ENCODE measurements at regions not wholly inside any gene's neighbourhood (a gene's known extent, or its start where the extent isn't known, plus 50 kb on each side); places are given as distances from the start of the nearest gene placed in this dataset.

GRCh38 chr10:29918623-29919400 lies 140.6 kb downstream of the JCAD start:
- no peak overlapping the region for H2BK120ac ChIP-seq (ENCODE audit: low read depth, low read length)
- WGBS, 2 donors (ENCODE audit: extremely low coverage in 2 of 2, insufficient read length in 2 of 2, insufficient replicate concordance in 1 of 2): no CpG with 5 or more reads among the region's 3 CpGs
- peaks cover 0 to 13% (median 0%) of the 10 kb centered on the region in 3 experiments for H3K27me3 ChIP-seq (ENCODE audit: control insufficient read depth in 3 of 3, insufficient read depth in 3 of 3, low read depth in 1 of 3, low read length in 3 of 3)
- no peak overlapping the region for H4K91ac ChIP-seq (ENCODE audit: low read depth, low read length, poor library complexity)
- no peaks in the 10 kb centered on the region for H3K36me3 ChIP-seq (replicated peaks in 1 of 2; ENCODE audit: control insufficient read depth in 2 of 2, insufficient read depth in 2 of 2, low read length in 2 of 2)
- no peak overlapping the region for H3K18ac ChIP-seq (ENCODE audit: low read length)
- no peak overlapping the region for H3K23ac ChIP-seq (ENCODE audit: low read depth, low read length, poor library complexity)
- H2AFZ ChIP-seq (ENCODE audit: low read length): no peak overlapping the region
- H3K27ac ChIP-seq (replicated peaks; ENCODE audit: low read length): no peak overlapping the region
- no peak overlapping the region for H3K4ac ChIP-seq (ENCODE audit: low read length)
- no peak overlapping the region for H2BK15ac ChIP-seq (ENCODE audit: low read length)
- no peak overlapping the region for H3K14ac ChIP-seq (ENCODE audit: low read length)
- peaks cover 0 to 7% of the 10 kb centered on the region in 2 donors for H3K4me1 ChIP-seq (ENCODE audit: control insufficient read depth in 2 of 2, insufficient read depth in 1 of 2, low read depth in 1 of 2, low read length in 2 of 2)
- H3K9me3 ChIP-seq (replicated peaks in 1 of 2; ENCODE audit: control insufficient read depth in 2 of 2, insufficient read depth in 1 of 2, low read depth in 1 of 2, low read length in 2 of 2): no peaks in the 10 kb centered on the region
- no peak overlapping the region for H3K4me3 ChIP-seq (ENCODE audit: low read length in 2 of 2)
- H3K79me1 ChIP-seq (ENCODE audit: low read depth, low read length): no peaks in the 10 kb centered on the region
- H4K8ac ChIP-seq (ENCODE audit: low read depth, low read length): no peak overlapping the region
- peak overlapping the region; percentile 73 for H3K9ac ChIP-seq (ENCODE audit: low read depth, low read length, poor library complexity)
- no peak overlapping the region for H2AK5ac ChIP-seq (ENCODE audit: low read depth, low read length)
- no peak overlapping the region for H3K4me2 ChIP-seq (ENCODE audit: insufficient read depth, low read length, poor library complexity, severe bottlenecking)
- H2BK5ac ChIP-seq (ENCODE audit: low read length): no peak overlapping the region
- no peak overlapping the region for H2BK12ac ChIP-seq (ENCODE audit: low read length)
- DNase-seq (ENCODE audit: low spot score): no peak

GRCh38 chr10:29917311-29917710 lies 142.1 kb downstream of the JCAD start:
- H2AK5ac ChIP-seq (ENCODE audit: low read depth, low read length): no peak overlapping the region
- H3K36me3 ChIP-seq (replicated peaks in 1 of 2; ENCODE audit: control insufficient read depth in 2 of 2, insufficient read depth in 2 of 2, low read length in 2 of 2): no peaks in the 10 kb centered on the region
- H3K79me1 ChIP-seq (ENCODE audit: low read depth, low read length): no peaks in the 10 kb centered on the region
- no peak overlapping the region for H2BK15ac ChIP-seq (ENCODE audit: low read length)
- H2AFZ ChIP-seq (ENCODE audit: low read length): no peak overlapping the region
- no peak overlapping the region for H2BK5ac ChIP-seq (ENCODE audit: low read length)
- H4K8ac ChIP-seq (ENCODE audit: low read depth, low read length): no peak overlapping the region
- peaks cover 0 to 2% of the 10 kb centered on the region in 2 donors for H3K4me1 ChIP-seq (ENCODE audit: control insufficient read depth in 2 of 2, insufficient read depth in 1 of 2, low read depth in 1 of 2, low read length in 2 of 2)
- no peak overlapping the region for H3K18ac ChIP-seq (ENCODE audit: low read length)
- no peak overlapping the region for H3K23ac ChIP-seq (ENCODE audit: low read depth, low read length, poor library complexity)
- WGBS, 2 donors (ENCODE audit: extremely low coverage in 2 of 2, insufficient read length in 2 of 2, insufficient replicate concordance in 1 of 2): no CpG with 5 or more reads among the region's 4 CpGs
- peaks cover 0 to 9% (median 0%) of the 10 kb centered on the region in 3 experiments for H3K27me3 ChIP-seq (ENCODE audit: control insufficient read depth in 3 of 3, insufficient read depth in 3 of 3, low read depth in 1 of 3, low read length in 3 of 3)
- no peak overlapping the region for H3K4ac ChIP-seq (ENCODE audit: low read length)
- H2BK120ac ChIP-seq (ENCODE audit: low read depth, low read length): no peak overlapping the region
- H3K4me3 ChIP-seq (ENCODE audit: low read length in 2 of 2): no peak overlapping the region
- no peak overlapping the region for H3K27ac ChIP-seq (replicated peaks; ENCODE audit: low read length)
- no peak overlapping the region for H3K14ac ChIP-seq (ENCODE audit: low read length)
- no peak overlapping the region for H3K4me2 ChIP-seq (ENCODE audit: insufficient read depth, low read length, poor library complexity, severe bottlenecking)
- no peak overlapping the region for H2BK12ac ChIP-seq (ENCODE audit: low read length)
- H3K9me3 ChIP-seq (replicated peaks in 1 of 2; ENCODE audit: control insufficient read depth in 2 of 2, insufficient read depth in 1 of 2, low read depth in 1 of 2, low read length in 2 of 2): no peaks in the 10 kb centered on the region
- H4K91ac ChIP-seq (ENCODE audit: low read depth, low read length, poor library complexity): no peak overlapping the region
- DNase-seq (ENCODE audit: low spot score): no peak
- no peak overlapping the region for H3K9ac ChIP-seq (ENCODE audit: low read depth, low read length, poor library complexity)

GRCh38 chr10:29916669-29917068 lies 142.7 kb downstream of the JCAD start:
- Histone ChIP-seq H2BK5ac (ENCODE audit: low read length) (no peak overlapping the region), H3K4ac (ENCODE audit: low read length) (no peak overlapping the region), H3K27me3 (ENCODE audit: control insufficient read depth in 3 of 3, insufficient read depth in 3 of 3, low read depth in 1 of 3, low read length in 3 of 3) (peaks cover 0 to 9% (median 0%) of the 10 kb centered on the region in 3 experiments), H2AK5ac (ENCODE audit: low read depth, low read length) (no peak overlapping the region), H3K9ac (ENCODE audit: low read depth, low read length, poor library complexity) (no peak overlapping the region), H3K9me3 (replicated peaks in 1 of 2; ENCODE audit: control insufficient read depth in 2 of 2, insufficient read depth in 1 of 2, low read depth in 1 of 2, low read length in 2 of 2) (no peaks in the 10 kb centered on the region), H2AFZ (ENCODE audit: low read length) (no peak overlapping the region), H3K4me1 (ENCODE audit: control insufficient read depth in 2 of 2, insufficient read depth in 1 of 2, low read depth in 1 of 2, low read length in 2 of 2) (peaks cover 0 to 2% of the 10 kb centered on the region in 2 donors), H4K91ac (ENCODE audit: low read depth, low read length, poor library complexity) (no peak overlapping the region), H3K14ac (ENCODE audit: low read length) (no peak overlapping the region), H4K8ac (ENCODE audit: low read depth, low read length) (no peak overlapping the region), H3K4me3 (ENCODE audit: low read length in 2 of 2) (no peak overlapping the region), H2BK15ac (ENCODE audit: low read length) (no peak overlapping the region), H3K36me3 (replicated peaks in 1 of 2; ENCODE audit: control insufficient read depth in 2 of 2, insufficient read depth in 2 of 2, low read length in 2 of 2) (no peaks in the 10 kb centered on the region), H2BK12ac (ENCODE audit: low read length) (no peak overlapping the region), H3K18ac (ENCODE audit: low read length) (peak overlapping the region; percentile 35), H2BK120ac (ENCODE audit: low read depth, low read length) (no peak overlapping the region), H3K27ac (replicated peaks; ENCODE audit: low read length) (no peak overlapping the region), H3K4me2 (ENCODE audit: insufficient read depth, low read length, poor library complexity, severe bottlenecking) (no peak overlapping the region), H3K79me1 (ENCODE audit: low read depth, low read length) (no peaks in the 10 kb centered on the region), H3K23ac (ENCODE audit: low read depth, low read length, poor library complexity) (no peak overlapping the region)
- no CpG with 5 or more reads among the region's 4 CpGs for whole genome bisulfite sequencing, 2 donors (ENCODE audit: extremely low coverage in 2 of 2, insufficient read length in 2 of 2, insufficient replicate concordance in 1 of 2)
- DNase-seq (ENCODE audit: low spot score): no peak

- Histone ChIP-seq H3K9me3 (replicated peaks in 1 of 2; ENCODE audit: control insufficient read depth in 2 of 2, insufficient read depth in 1 of 2, low read depth in 1 of 2, low read length in 2 of 2) (peaks cover 0 to 2% of the 10 kb centered on the region in 2 donors), H3K14ac (ENCODE audit: low read length) (no peak overlapping the region), H3K79me1 (ENCODE audit: low read depth, low read length) (no peaks in the 10 kb centered on the region), H4K91ac (ENCODE audit: low read depth, low read length, poor library complexity) (no peak overlapping the region), H3K4me1 (ENCODE audit: control insufficient read depth in 2 of 2, insufficient read depth in 1 of 2, low read depth in 1 of 2, low read length in 2 of 2) (peaks cover 0 to 2% of the 10 kb centered on the region in 2 donors), H3K4ac (ENCODE audit: low read length) (no peak overlapping the region), H3K18ac (ENCODE audit: low read length) (no peak overlapping the region), H3K4me3 (ENCODE audit: low read length in 2 of 2) (no peak overlapping the region), H3K36me3 (replicated peaks in 1 of 2; ENCODE audit: control insufficient read depth in 2 of 2, insufficient read depth in 2 of 2, low read length in 2 of 2) (no peaks in the 10 kb centered on the region), H3K9ac (ENCODE audit: low read depth, low read length, poor library complexity) (no peak overlapping the region), H3K23ac (ENCODE audit: low read depth, low read length, poor library complexity) (no peak overlapping the region), H2BK15ac (ENCODE audit: low read length) (no peak overlapping the region), H2AK5ac (ENCODE audit: low read depth, low read length) (no peak overlapping the region), H4K8ac (ENCODE audit: low read depth, low read length) (no peak overlapping the region), H2BK120ac (ENCODE audit: low read depth, low read length) (no peak overlapping the region), H3K27ac (replicated peaks; ENCODE audit: low read length) (no peak overlapping the region), H2BK12ac (ENCODE audit: low read length) (no peak overlapping the region), H3K27me3 (ENCODE audit: control insufficient read depth in 3 of 3, insufficient read depth in 3 of 3, low read depth in 1 of 3, low read length in 3 of 3) (no peaks in the 10 kb centered on the region), H2BK5ac (ENCODE audit: low read length) (no peak overlapping the region), H3K4me2 (ENCODE audit: insufficient read depth, low read length, poor library complexity, severe bottlenecking) (no peak overlapping the region), H2AFZ (ENCODE audit: low read length) (no peak overlapping the region)
- no CpG with 5 or more reads among the region's 3 CpGs for WGBS, 2 donors (ENCODE audit: extremely low coverage in 2 of 2, insufficient read length in 2 of 2, insufficient replicate concordance in 1 of 2)
- DNase-seq (ENCODE audit: low spot score): no peak
Observed at GRCh38 chr10:29914986-29915785, 144.2 kb downstream of the JCAD start.

All from neuronal stem cell (in vitro differentiated cells).